ENCODE measurements at regions not wholly inside any gene's neighbourhood (a gene's known extent, or its start where the extent isn't known, plus 50 kb on each side); places are given as distances from the start of the nearest gene placed in this dataset.

- intact Hi-C loops (cut with micrococcal nuclease), result no loop called here
- CTCF ChIA-PET, result no interaction called here
These were observed 229.7 kb downstream of the C1orf94 start for GRCh38 chr1:34406377-34406776.

GRCh38 chr1:34406833-34407539 is 230.3 kb downstream of the C1orf94 start:
- H3K27me3 ChIP-seq (ENCODE audit: low read length), result peaks cover 6% of the 10 kb centered on the region; the same call in 1 of the 2 replicates
- H3K27ac ChIP-seq (ENCODE audit: low read length), result no peak overlapping the region
- H3K79me2 ChIP-seq (ENCODE audit: low read length), result no peaks in the 10 kb centered on the region
- no peaks in the 10 kb centered on the region for H3K36me3 ChIP-seq (ENCODE audit: low read depth, low read length)
- DNase-seq (peak; percentile 8), ATAC-seq (no peak)
- no peak overlapping the region for H2AFZ ChIP-seq (ENCODE audit: low read length)
- BruUV-seq (replicated peaks), result no TSS peak
- H3F3A ChIP-seq (ENCODE audit: low read length, unreplicated experiment), result no peaks in the 10 kb centered on the region
- no peaks in the 10 kb centered on the region for H3K9me2 ChIP-seq (replicated peaks; ENCODE audit: low read length)
- CTCF ChIA-PET, result no interaction called here
- H4K20me1 ChIP-seq (ENCODE audit: low read length), result no peaks in the 10 kb centered on the region
- TF ChIP-seq EZH2 (IDR thresholded peaks at IDR 0.05; ENCODE audit: low read length, unreplicated experiment) (no peak), EZH2phosphoT487 (IDR thresholded peaks at IDR 0.05; ENCODE audit: borderline replicate concordance, low read length) (no peak), CTCF (conservative IDR thresholded peaks at IDR 0.05; ENCODE audit: low read depth, low read length) (no peak)
- no peaks in the 10 kb centered on the region for H3K4me1 ChIP-seq (ENCODE audit: insufficient read depth, low read length)
- no peaks in the 10 kb centered on the region for H3K9me3 ChIP-seq (ENCODE audit: low read length)
- H3K9ac ChIP-seq (ENCODE audit: low read length), result no peak overlapping the region
- intact Hi-C loops (cut with micrococcal nuclease), result no loop called here
- H3K4me3 ChIP-seq (ENCODE audit: low read length), result no peak overlapping the region
- no peak overlapping the region for H3K4me2 ChIP-seq (ENCODE audit: low read length)
- POLR2A ChIA-PET (ENCODE audit: unreplicated experiment), result no interaction called here

More at GRCh38 chr1:34406377-34406776, 229.7 kb downstream of the C1orf94 start:
- no peaks in the 10 kb centered on the region for H3K79me2 ChIP-seq (ENCODE audit: low read length)
- ATAC-seq (no peak), DNase-seq (no peak)
- no peaks in the 10 kb centered on the region for H3F3A ChIP-seq (ENCODE audit: low read length, unreplicated experiment)
- H3K4me1 ChIP-seq (ENCODE audit: insufficient read depth, low read length), result no peaks in the 10 kb centered on the region
- no peaks in the 10 kb centered on the region for H3K36me3 ChIP-seq (ENCODE audit: low read depth, low read length)
- H2AFZ ChIP-seq (ENCODE audit: low read length), result no peak overlapping the region
- H3K27me3 ChIP-seq (ENCODE audit: low read length), result peaks cover 6% of the 10 kb centered on the region; the same call in 1 of the 2 replicates
- TF ChIP-seq EZH2 (IDR thresholded peaks at IDR 0.05; ENCODE audit: low read length, unreplicated experiment), result no peak
- H3K9ac ChIP-seq (ENCODE audit: low read length), result no peak overlapping the region
- no peaks in the 10 kb centered on the region for H4K20me1 ChIP-seq (ENCODE audit: low read length)
- no peak overlapping the region for H3K4me3 ChIP-seq (ENCODE audit: low read length)
- no peak overlapping the region for H3K27ac ChIP-seq (ENCODE audit: low read length)
- H3K9me3 ChIP-seq (ENCODE audit: low read length), result no peaks in the 10 kb centered on the region
- POLR2A ChIA-PET (ENCODE audit: unreplicated experiment), result no interaction called here
- no TSS peak for BruUV-seq (replicated peaks)
- H3K4me2 ChIP-seq (ENCODE audit: low read length), result no peak overlapping the region
- H3K9me2 ChIP-seq (replicated peaks; ENCODE audit: low read length), result no peaks in the 10 kb centered on the region

GRCh38 chr1:34408011-34408410 is 231.3 kb downstream of the C1orf94 start:
- Histone ChIP-seq H3K4me3 (ENCODE audit: low read length) (no peak overlapping the region), H2AFZ (ENCODE audit: low read length) (no peak overlapping the region), H4K20me1 (ENCODE audit: low read length) (no peaks in the 10 kb centered on the region), H3K36me3 (ENCODE audit: low read depth, low read length) (no peaks in the 10 kb centered on the region), H3K9me2 (replicated peaks; ENCODE audit: low read length) (no peaks in the 10 kb centered on the region), H3K27me3 (ENCODE audit: low read length) (peaks cover 6% of the 10 kb centered on the region; the same call in 1 of the 2 replicates), H3K79me2 (ENCODE audit: low read length) (no peaks in the 10 kb centered on the region), H3K9me3 (ENCODE audit: low read length) (no peaks in the 10 kb centered on the region), H3K4me1 (ENCODE audit: insufficient read depth, low read length) (no peaks in the 10 kb centered on the region), H3F3A (ENCODE audit: low read length, unreplicated experiment) (no peaks in the 10 kb centered on the region), H3K4me2 (ENCODE audit: low read length) (no peak overlapping the region), H3K27ac (ENCODE audit: low read length) (no peak overlapping the region), H3K9ac (ENCODE audit: low read length) (no peak overlapping the region)
- no peak for ATAC-seq
- ChIA-PET CTCF (no interaction called here), POLR2A (ENCODE audit: unreplicated experiment) (no interaction called here)
- no TSS peak for BruUV-seq (replicated peaks)
- intact Hi-C loops (cut with micrococcal nuclease), result no loop called here
- TF ChIP-seq EZH2 (IDR thresholded peaks at IDR 0.05; ENCODE audit: low read length, unreplicated experiment) (no peak), EZH2phosphoT487 (IDR thresholded peaks at IDR 0.05; ENCODE audit: borderline replicate concordance, low read length) (no peak), CTCF (conservative IDR thresholded peaks at IDR 0.05; ENCODE audit: low read depth, low read length) (no peak)
- DNase-seq, result no peak
